Vagina (tissue), 2 donors: ENCODE measurements at regions not wholly inside any gene's neighbourhood (a gene's known extent, or its start where the extent isn't known, plus 50 kb on each side); places are given as distances from the start of the nearest gene placed in this dataset.
"Not testable (repeated sequence)": the region's sequence is repeated elsewhere in the genome, so short reads cannot be mapped to it uniquely, and the experiment has no call there.

Experiments used
- DNase-seq, 2 donors: peaks; one replicate each; pipeline ENCODE4 v3.0.0-alpha.2; 2017; ENCODE audit errors: extremely low spot score in 2 of 2
- H3K27ac ChIP-seq: fragments of 200-600 bp; sonication (generic); one replicate; pipeline ENCODE4 v1.5.1; 2019
- H3K27me3 ChIP-seq: fragments of 200-600 bp; sonication (generic); one replicate; pipeline ENCODE4 v1.5.1; 2019
- H3K36me3 ChIP-seq, 2 donors: fragments of 200-600 bp; sonication (generic); one replicate each; pipeline ENCODE4 v1.5.1; 2017 to 2019
- H3K4me1 ChIP-seq: fragments of 200-600 bp; sonication (generic); one replicate; pipeline ENCODE4 v1.5.1; 2019
- H3K4me3 ChIP-seq, 2 donors: fragments of 200-600 bp; sonication (generic); 1 replicate in 1 of 2; 2 replicates in 1 of 2; pipeline ENCODE4 v1.5.1; 2016 to 2019
- H3K9me3 ChIP-seq: fragments of 200-600 bp; sonication (generic); one replicate; pipeline ENCODE4 v1.5.1; 2019
- CTCF ChIP-seq, 3 experiments: fragments of 450-650 bp in 2 of 3; fragments of 200-600 bp in 1 of 3; sonication (generic) in 1 of 3; IDR thresholded peaks; one replicate each; pipeline ENCODE4 v1.5.1; 2017 to 2019; ENCODE audit warnings: antibody characterized with exemption in 3 of 3, mild to moderate bottlenecking in 2 of 3, moderate library complexity in 2 of 3
- POLR2A ChIP-seq, 2 donors: fragments of 450-650 bp; IDR thresholded peaks; one replicate each; pipeline ENCODE4 v1.6.1; 2017; ENCODE audit warnings: antibody characterized with exemption in 2 of 2, mild to moderate bottlenecking in 2 of 2, moderate library complexity in 2 of 2
- POLR2AphosphoS5 ChIP-seq, 2 donors: sonication (generic); formaldehyde crosslinking; IDR thresholded peaks; one replicate each; pipeline ENCODE4 v1.9.0; 2017; ENCODE audit warnings: antibody characterized with exemption in 2 of 2, mild to moderate bottlenecking in 2 of 2, low read depth in 1 of 2; ENCODE audit not compliant: insufficient read depth in 1 of 2
- intact Hi-C: fragments of 100-400 bp; cut with DNase I; formaldehyde crosslinking; loops from one replicate; pipeline ENCODE4 v1.15.1; 2023

GRCh38 chr12:131395971-131396573 lies 314.8 kb upstream of the SFSWAP start:
- Histone ChIP-seq H3K27ac (no peak overlapping the region), H3K4me1 (no peaks in the 10 kb centered on the region), H3K36me3 (no peaks in the 10 kb centered on the region), H3K9me3 (no peaks in the 10 kb centered on the region), H3K27me3 (no peaks in the 10 kb centered on the region), H3K4me3 (no peak overlapping the region)
- intact Hi-C loops = no loop called here
- no peak for DNase-seq
- TF ChIP-seq CTCF (IDR thresholded peaks at IDR 0.05) (no peak), POLR2AphosphoS5 (IDR thresholded peaks at IDR 0.05; ENCODE audit: insufficient read depth in 1 of 2, low read depth in 1 of 2) (no peak), POLR2A (IDR thresholded peaks at IDR 0.05) (no peak)

- Histone ChIP-seq H3K4me3 (no peak overlapping the region), H3K27me3 (no peaks in the 10 kb centered on the region), H3K36me3 (no peaks in the 10 kb centered on the region), H3K27ac (no peak overlapping the region), H3K4me1 (peaks cover 9% of the 10 kb centered on the region), H3K9me3 (no peaks in the 10 kb centered on the region)
- intact Hi-C loops = no loop called here
- TF ChIP-seq POLR2AphosphoS5 (IDR thresholded peaks at IDR 0.05; ENCODE audit: insufficient read depth in 1 of 2, low read depth in 1 of 2) = no peak
- no peak for TF ChIP-seq CTCF (IDR thresholded peaks at IDR 0.05)
- TF ChIP-seq POLR2A (IDR thresholded peaks at IDR 0.05) = no peak
- no peak for DNase-seq
Measured at GRCh38 chr12:131397493-131398181, 313.3 kb upstream of the SFSWAP start.

- Histone ChIP-seq H3K4me1 (peaks cover 14% of the 10 kb centered on the region), H3K27me3 (no peaks in the 10 kb centered on the region), H3K4me3 (no peak overlapping the region), H3K27ac (no peak overlapping the region), H3K9me3 (no peaks in the 10 kb centered on the region), H3K36me3 (no peaks in the 10 kb centered on the region)
- intact Hi-C loops = no loop called here
- TF ChIP-seq CTCF (IDR thresholded peaks at IDR 0.05) = no peak
- no peak for TF ChIP-seq POLR2AphosphoS5 (IDR thresholded peaks at IDR 0.05; ENCODE audit: insufficient read depth in 1 of 2, low read depth in 1 of 2)
- no peak for TF ChIP-seq POLR2A (IDR thresholded peaks at IDR 0.05)
- no peak for DNase-seq
Measured at GRCh38 chr12:131399000-131399399, 311.9 kb upstream of the SFSWAP start.

- H3K27me3 ChIP-seq, H3K27ac ChIP-seq, intact Hi-C loops, H3K4me3 ChIP-seq, H3K9me3 ChIP-seq, H3K36me3 ChIP-seq, DNase-seq: not testable (repeated sequence)
- peaks cover 14% of the 10 kb centered on the region for H3K4me1 ChIP-seq
Measured at GRCh38 chr12:131400668-131401294, 310.1 kb upstream of the SFSWAP start.

- H3K36me3 ChIP-seq, DNase-seq, H3K4me3 ChIP-seq, intact Hi-C loops, H3K27me3 ChIP-seq, H3K9me3 ChIP-seq: not testable (repeated sequence)
- Histone ChIP-seq H3K4me1 (peaks cover 14% of the 10 kb centered on the region), H3K27ac (peak overlapping the region; percentile 70)
- TF ChIP-seq POLR2AphosphoS5 (IDR thresholded peaks at IDR 0.05; ENCODE audit: insufficient read depth in 1 of 2, low read depth in 1 of 2) = peak in 1 of 2 donors; percentile 18
Measured at GRCh38 chr12:131401907-131402633, 308.8 kb upstream of the SFSWAP start.
